ENCODE measurements at regions not wholly inside any gene's neighbourhood (a gene's known extent, or its start where the extent isn't known, plus 50 kb on each side); places are given as distances from the start of the nearest gene placed in this dataset.

GRCh38 chr1:164961715-164962114, 394.8 kb downstream of the LMX1A start:
- TF ChIP-seq, protein P1, sequence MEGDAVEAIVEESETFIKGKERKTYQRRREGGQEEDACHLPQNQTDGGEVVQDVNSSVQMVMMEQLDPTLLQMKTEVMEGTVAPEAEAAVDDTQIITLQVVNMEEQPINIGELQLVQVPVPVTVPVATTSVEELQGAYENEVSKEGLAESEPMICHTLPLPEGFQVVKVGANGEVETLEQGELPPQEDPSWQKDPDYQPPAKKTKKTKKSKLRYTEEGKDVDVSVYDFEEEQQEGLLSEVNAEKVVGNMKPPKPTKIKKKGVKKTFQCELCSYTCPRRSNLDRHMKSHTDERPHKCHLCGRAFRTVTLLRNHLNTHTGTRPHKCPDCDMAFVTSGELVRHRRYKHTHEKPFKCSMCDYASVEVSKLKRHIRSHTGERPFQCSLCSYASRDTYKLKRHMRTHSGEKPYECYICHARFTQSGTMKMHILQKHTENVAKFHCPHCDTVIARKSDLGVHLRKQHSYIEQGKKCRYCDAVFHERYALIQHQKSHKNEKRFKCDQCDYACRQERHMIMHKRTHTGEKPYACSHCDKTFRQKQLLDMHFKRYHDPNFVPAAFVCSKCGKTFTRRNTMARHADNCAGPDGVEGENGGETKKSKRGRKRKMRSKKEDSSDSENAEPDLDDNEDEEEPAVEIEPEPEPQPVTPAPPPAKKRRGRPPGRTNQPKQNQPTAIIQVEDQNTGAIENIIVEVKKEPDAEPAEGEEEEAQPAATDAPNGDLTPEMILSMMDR (IDR thresholded peaks at IDR 0.05; ENCODE audit: insufficient read depth, low read depth, low read length): no peak
- no peak for TF ChIP-seq EZH2 (IDR thresholded peaks at IDR 0.05; ENCODE audit: insufficient read depth, low read length)
